HG03558 (cell line): ENCODE measurements at regions not wholly inside any gene's neighbourhood (a gene's known extent, or its start where the extent isn't known, plus 50 kb on each side); places are given as distances from the start of the nearest gene placed in this dataset.
"Not testable (repeated sequence)": the region's sequence is repeated elsewhere in the genome, so short reads cannot be mapped to it uniquely, and the experiment has no call there.

Experiments
- ATAC-seq: cut with Tn5 transposase; IDR thresholded peaks from one replicate; pipeline ENCODE4 v1.9.1; 2021; ENCODE audit warnings: moderate number of reproducible peaks; ENCODE audit not compliant: unreplicated experiment; ENCODE audit errors: extremely low read depth

GRCh38 chr15:84094720-84095119 lies 140.9 kb upstream of the GOLGA6L4 start:
- not testable (repeated sequence) for ATAC-seq

GRCh38 chr15:84097053-84097452 lies 138.5 kb upstream of the GOLGA6L4 start:
- not testable (repeated sequence) for ATAC-seq

- ATAC-seq: no peak
These were observed 137.0 kb upstream of the GOLGA6L4 start for GRCh38 chr15:84098604-84099003.

GRCh38 chr15:84099181-84099580 lies 136.4 kb upstream of the GOLGA6L4 start:
- no peak for ATAC-seq

- ATAC-seq: no peak
These were observed 132.2 kb upstream of the GOLGA6L4 start for GRCh38 chr15:84103345-84103744.

GRCh38 chr15:84104853-84105252 lies 130.7 kb upstream of the GOLGA6L4 start:
- no peak for ATAC-seq

GRCh38 chr15:84108728-84109127 lies 126.8 kb upstream of the GOLGA6L4 start:
- ATAC-seq: no peak

- no peak for ATAC-seq
These were observed 124.0 kb upstream of the GOLGA6L4 start for GRCh38 chr15:84111575-84111974.

GRCh38 chr15:84112025-84112424 lies 123.5 kb upstream of the GOLGA6L4 start:
- ATAC-seq: no peak

GRCh38 chr15:84113919-84114318 lies 121.7 kb upstream of the GOLGA6L4 start:
- ATAC-seq: no peak

- not testable (repeated sequence) for ATAC-seq
These were observed 120.9 kb upstream of the GOLGA6L4 start for GRCh38 chr15:84114680-84115079.

- ATAC-seq: not testable (repeated sequence)
These were observed 116.2 kb upstream of the GOLGA6L4 start for GRCh38 chr15:84119351-84119750.

- not testable (repeated sequence) for ATAC-seq
These were observed 114.7 kb upstream of the GOLGA6L4 start for GRCh38 chr15:84120903-84121302.

GRCh38 chr15:84128706-84129105 lies 106.9 kb upstream of the GOLGA6L4 start:
- not testable (repeated sequence) for ATAC-seq

- ATAC-seq: not testable (repeated sequence)
These were observed 105.3 kb upstream of the GOLGA6L4 start for GRCh38 chr15:84130098-84130831.

- ATAC-seq: not testable (repeated sequence)
These were observed 99.6 kb upstream of the GOLGA6L4 start for GRCh38 chr15:84135931-84136456.

- peak; percentile 95 for ATAC-seq
These were observed 92.7 kb upstream of the GOLGA6L4 start for GRCh38 chr15:84142888-84143337.

GRCh38 chr15:84143753-84144314 lies 91.7 kb upstream of the GOLGA6L4 start:
- no peak for ATAC-seq

- ATAC-seq: not testable (repeated sequence)
These were observed 90.6 kb upstream of the GOLGA6L4 start for GRCh38 chr15:84144946-84145345.

- ATAC-seq: not testable (repeated sequence)
These were observed 89.3 kb upstream of the GOLGA6L4 start for GRCh38 chr15:84146299-84146698.

- ATAC-seq: not testable (repeated sequence)
These were observed 88.3 kb upstream of the GOLGA6L4 start for GRCh38 chr15:84147307-84147706.
